PFSK-1 (cell line): ENCODE measurements at regions not wholly inside any gene's neighbourhood (a gene's known extent, or its start where the extent isn't known, plus 50 kb on each side); places are given as distances from the start of the nearest gene placed in this dataset.

Source experiments
- FOXP2 ChIP-seq: optimal IDR thresholded peaks from 2 replicates; pipeline ENCODE3; 2011; ENCODE audit warnings: borderline replicate concordance, control low read depth, inconsistent platforms; ENCODE audit not compliant: insufficient read depth; ENCODE audit errors: extremely low read length, extremely low read depth
- POLR2AphosphoS5 ChIP-seq: IDR thresholded peaks from 2 replicates; pipeline ENCODE4 v1.6.1; 2012; ENCODE audit warnings: low read depth, mild to moderate bottlenecking, control low read depth, low read length, moderate library complexity
- REST ChIP-seq, 2 experiments: IDR thresholded peaks; 2 replicates each; pipeline versions ENCODE4 v1.6.1 to v1.8.0; 2011 to 2012; ENCODE audit warnings: low read depth in 2 of 2, low read length in 2 of 2, control low read depth in 1 of 2, inconsistent platforms in 1 of 2, mild to moderate bottlenecking in 1 of 2, moderate library complexity in 1 of 2; ENCODE audit not compliant: insufficient read depth in 1 of 2
- SIN3A ChIP-seq: IDR thresholded peaks from 2 replicates; pipeline ENCODE4 v1.6.1; 2012; ENCODE audit warnings: mild to moderate bottlenecking, low read length, moderate library complexity, borderline replicate concordance; ENCODE audit not compliant: insufficient read depth
- TAF1 ChIP-seq: IDR thresholded peaks from 2 replicates; pipeline ENCODE4 v1.6.1; 2012; ENCODE audit warnings: low read length, control low read depth, borderline replicate concordance; ENCODE audit not compliant: insufficient read depth

- TF ChIP-seq POLR2AphosphoS5 = no peak
- no peak for TF ChIP-seq SIN3A
- no peak for TF ChIP-seq TAF1
- TF ChIP-seq FOXP2 = no peak
- TF ChIP-seq REST (IDR thresholded peaks at IDR 0.05; ENCODE audit: insufficient read depth in 1 of 2, low read depth in 2 of 2, low read length in 2 of 2) = no peak
These were observed 65.7 kb upstream of the IL12A start for GRCh38 chr3:159922861-159923312.

DNA sequence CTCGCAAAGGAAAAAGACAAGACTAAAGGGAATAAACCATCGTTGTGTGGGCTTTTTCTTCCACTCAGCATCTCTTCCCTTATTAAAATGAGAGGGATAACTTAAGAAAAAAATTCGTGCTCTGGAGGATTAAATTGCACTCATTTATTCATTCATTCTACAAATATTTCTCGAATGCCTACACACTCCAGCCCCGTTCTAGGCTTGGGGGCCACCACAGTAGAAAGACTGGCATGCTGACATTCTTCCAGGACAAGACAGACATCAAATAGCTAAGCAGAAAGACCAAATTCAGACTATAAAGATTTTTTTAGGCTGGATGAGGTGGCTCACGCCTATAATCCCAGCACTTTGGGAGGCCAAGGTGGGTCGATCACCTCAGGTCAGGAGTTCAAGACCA, 65.3 kb upstream of the IL12A start:
- TF ChIP-seq TAF1 = no peak
- no peak for TF ChIP-seq SIN3A
- no peak for TF ChIP-seq REST (IDR thresholded peaks at IDR 0.05; ENCODE audit: insufficient read depth in 1 of 2, low read depth in 2 of 2, low read length in 2 of 2)
- TF ChIP-seq POLR2AphosphoS5 = no peak
- TF ChIP-seq FOXP2 = no peak

GRCh38 chr3:159923956-159924355, 64.7 kb upstream of the IL12A start:
- TF ChIP-seq SIN3A (no peak), POLR2AphosphoS5 (no peak), FOXP2 (no peak), TAF1 (no peak), REST (IDR thresholded peaks at IDR 0.05; ENCODE audit: insufficient read depth in 1 of 2, low read depth in 2 of 2, low read length in 2 of 2) (no peak)

- TF ChIP-seq TAF1 = no peak
- TF ChIP-seq SIN3A = no peak
- no peak for TF ChIP-seq FOXP2
- TF ChIP-seq REST (IDR thresholded peaks at IDR 0.05; ENCODE audit: insufficient read depth in 1 of 2, low read depth in 2 of 2, low read length in 2 of 2) = no peak
- TF ChIP-seq POLR2AphosphoS5 = no peak
These were observed 64.2 kb upstream of the IL12A start for GRCh38 chr3:159924411-159924810.

DNA sequence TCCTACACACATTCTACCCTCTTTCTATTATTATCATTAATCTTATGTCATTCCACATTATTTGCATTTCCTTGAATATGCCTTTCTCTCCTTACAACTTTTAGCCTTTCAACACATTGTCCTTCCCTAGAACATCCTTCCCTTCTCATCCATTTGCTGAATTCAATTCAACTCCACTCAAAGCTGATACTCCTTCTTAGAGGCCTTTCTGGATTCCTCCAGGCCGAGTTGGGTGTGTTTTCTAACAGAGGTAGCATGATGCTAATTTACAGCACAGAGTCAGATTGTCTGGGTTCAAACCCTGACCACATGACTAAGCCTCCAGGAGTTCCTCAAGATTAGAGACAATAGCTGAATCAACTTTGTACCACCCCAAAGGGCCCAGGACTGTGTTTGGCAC, 63.4 kb upstream of the IL12A start:
- no peak for TF ChIP-seq TAF1
